Heart left ventricle (tissue), 13 donors: ENCODE measurements at regions not wholly inside any gene's neighbourhood (a gene's known extent, or its start where the extent isn't known, plus 50 kb on each side); places are given as distances from the start of the nearest gene placed in this dataset.
"Not testable (repeated sequence)": the region's sequence is repeated elsewhere in the genome, so short reads cannot be mapped to it uniquely, and the experiment has no call there.

ENCODE experiments used
- CTCF ChIP-seq, 12 donors: fragments of 200-600 bp; sonication (generic) in 4 of 12; IDR thresholded peaks; one replicate each; pipeline versions ENCODE4 v1.5.0 to v1.8.0; 2018 to 2022; ENCODE audit warnings: antibody characterized with exemption in 12 of 12, mild to moderate bottlenecking in 5 of 12
- POLR2A ChIP-seq, 2 donors: fragments of 450-650 bp; IDR thresholded peaks; one replicate each; pipeline ENCODE4 v1.6.1; 2017; ENCODE audit warnings: antibody characterized with exemption in 2 of 2, mild to moderate bottlenecking in 2 of 2, moderate library complexity in 2 of 2
- donor health status: ischemic (EF 13 %, LVEDD 7.1; RV severe dilation, severe dysfunction).
- donor health status: DM: no; HTN: yes; CAD: no.
- donor health status: DM: no; HTN: no; CAD: no.
- donor health status: ischemic (EF 25% LVEDD 6.9; RV normal size, moderate dysfunction).
- donor health status: ischemic (EF 25% LVEDD 5.7; RV mildly dilated, moderate dysfunction).
- donor health status: ischemic (EF 35%, LVEDD 5.7; RV mildly dilated, moderate dysfunction).
- donor health status: nonischemic (EF 11% LVEDD 7.7; RV severe dilation, severe dysfunction).
- donor health status: DM: yes; HTN: yes; CAD: no.
- donor health status: PGD.
- donor health status: ischemic (EF 29% LVEDD 5.4; RV normal size, mild dysfunction).
- donor health status: nonischemic (EF 23%, LVEDD 6.1; RV moderate dilation, normal function).

DNA sequence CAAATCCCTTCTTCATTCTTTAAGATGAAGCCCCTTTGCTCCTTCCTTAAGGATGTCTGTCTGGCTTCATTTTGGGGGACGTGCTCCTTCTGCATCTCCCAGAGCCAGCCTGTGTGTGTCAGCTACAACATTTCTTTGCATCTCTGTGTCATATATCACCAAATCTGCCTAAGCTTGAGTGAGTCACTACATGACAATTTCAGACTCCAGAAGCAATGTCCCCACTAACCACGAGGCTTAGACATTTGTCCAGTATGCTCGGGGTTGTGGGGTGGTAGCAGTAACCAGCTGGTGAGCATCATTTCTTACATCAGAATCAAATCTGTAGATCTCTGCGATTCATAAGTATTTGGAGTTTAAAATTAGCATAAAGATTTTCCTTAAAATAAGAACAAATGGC is 54.1 kb upstream of the USP14 start:
- TF ChIP-seq POLR2A, CTCF (IDR thresholded peaks at IDR 0.05): not testable (repeated sequence)
